Spleen (tissue), 7 donors: ENCODE measurements at regions not wholly inside any gene's neighbourhood (a gene's known extent, or its start where the extent isn't known, plus 50 kb on each side); places are given as distances from the start of the nearest gene placed in this dataset.

Experiments used
- POLR2A ChIP-seq, 3 donors: fragments of 450-650 bp; IDR thresholded peaks; one replicate each; pipeline ENCODE4 v1.5.1; 2017; ENCODE audit warnings: antibody characterized with exemption in 3 of 3, mild to moderate bottlenecking in 1 of 3
- TF ChIP-seq, protein P1 (sequence below), 11 experiments: fragments of 200-600 bp in 7 of 11; fragments of 450-650 bp in 4 of 11; sonication (generic) in 4 of 11; IDR thresholded peaks in 8 of 11; conservative IDR thresholded peaks in 3 of 11; 1 replicate in 7 of 11; 2 replicates in 4 of 11; pipeline versions ENCODE4 v1.4.0 to v1.8.0; 2016 to 2021; ENCODE audit warnings: antibody characterized with exemption in 11 of 11, inconsistent platforms in 4 of 11, mild to moderate bottlenecking in 1 of 11
- donor health status: DM: no; HTN: no; CAD: no; lungs with moderate emphysema.
- donor health status: DM: no; HTN: no; CAD: no.
- donor health status: DM: no; HTN: no; CAD: no.

GRCh38 chr4:35591035-35591434, 653.3 kb downstream of the ARAP2 start:
- TF ChIP-seq, protein P1, sequence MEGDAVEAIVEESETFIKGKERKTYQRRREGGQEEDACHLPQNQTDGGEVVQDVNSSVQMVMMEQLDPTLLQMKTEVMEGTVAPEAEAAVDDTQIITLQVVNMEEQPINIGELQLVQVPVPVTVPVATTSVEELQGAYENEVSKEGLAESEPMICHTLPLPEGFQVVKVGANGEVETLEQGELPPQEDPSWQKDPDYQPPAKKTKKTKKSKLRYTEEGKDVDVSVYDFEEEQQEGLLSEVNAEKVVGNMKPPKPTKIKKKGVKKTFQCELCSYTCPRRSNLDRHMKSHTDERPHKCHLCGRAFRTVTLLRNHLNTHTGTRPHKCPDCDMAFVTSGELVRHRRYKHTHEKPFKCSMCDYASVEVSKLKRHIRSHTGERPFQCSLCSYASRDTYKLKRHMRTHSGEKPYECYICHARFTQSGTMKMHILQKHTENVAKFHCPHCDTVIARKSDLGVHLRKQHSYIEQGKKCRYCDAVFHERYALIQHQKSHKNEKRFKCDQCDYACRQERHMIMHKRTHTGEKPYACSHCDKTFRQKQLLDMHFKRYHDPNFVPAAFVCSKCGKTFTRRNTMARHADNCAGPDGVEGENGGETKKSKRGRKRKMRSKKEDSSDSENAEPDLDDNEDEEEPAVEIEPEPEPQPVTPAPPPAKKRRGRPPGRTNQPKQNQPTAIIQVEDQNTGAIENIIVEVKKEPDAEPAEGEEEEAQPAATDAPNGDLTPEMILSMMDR (IDR thresholded peaks at IDR 0.05 in 8 of 11, conservative IDR thresholded peaks at IDR 0.05 in 3 of 11): no peak
- TF ChIP-seq POLR2A (IDR thresholded peaks at IDR 0.05): no peak
